ENCODE measurements at regions not wholly inside any gene's neighbourhood (a gene's known extent, or its start where the extent isn't known, plus 50 kb on each side); places are given as distances from the start of the nearest gene placed in this dataset.
A peak's percentile ranks its signal among the peaks of the same experiment; 100 is the strongest.

GRCh38 chr9:104269996-104270963 is 176.2 kb downstream of the SMC2 start:
- Histone ChIP-seq H3K27ac (no peak overlapping the region), H3K9me3 (no peaks in the 10 kb centered on the region), H3K4me1 (no peaks in the 10 kb centered on the region), H3K27me3 (no peaks in the 10 kb centered on the region), H3K36me3 (no peaks in the 10 kb centered on the region), H3K4me3 (no peak overlapping the region)
- intact Hi-C loops (cut with DNase I): no loop called here
- no peak for TF ChIP-seq EP300 (IDR thresholded peaks at IDR 0.05)
- TF ChIP-seq POLR2A (IDR thresholded peaks at IDR 0.05): no peak
- TF ChIP-seq CTCF (IDR thresholded peaks at IDR 0.05): no peak
- TF ChIP-seq POLR2AphosphoS5 (IDR thresholded peaks at IDR 0.05): no peak
- no peak for DNase-seq
- WGBS, 2 donors: 56 to 78% methylated on average over 4 of the region's 4 CpGs

GRCh38 chr9:104276709-104277245 is 182.7 kb downstream of the SMC2 start:
- Histone ChIP-seq H3K4me3 (no peak overlapping the region), H3K36me3 (no peaks in the 10 kb centered on the region), H3K9me3 (no peaks in the 10 kb centered on the region), H3K4me1 (peaks cover 0 to 18% (median 2%) of the 10 kb centered on the region in 4 donors), H3K27me3 (no peaks in the 10 kb centered on the region), H3K27ac (no peak overlapping the region)
- WGBS, 2 donors: 86 to 89% methylated on average over 3 of the region's 3 CpGs
- DNase-seq: no peak
- intact Hi-C loops (cut with DNase I): no loop called here
- TF ChIP-seq POLR2A (IDR thresholded peaks at IDR 0.05): no peak
- TF ChIP-seq CTCF (IDR thresholded peaks at IDR 0.05): no peak
- no peak for TF ChIP-seq POLR2AphosphoS5 (IDR thresholded peaks at IDR 0.05)

DNA sequence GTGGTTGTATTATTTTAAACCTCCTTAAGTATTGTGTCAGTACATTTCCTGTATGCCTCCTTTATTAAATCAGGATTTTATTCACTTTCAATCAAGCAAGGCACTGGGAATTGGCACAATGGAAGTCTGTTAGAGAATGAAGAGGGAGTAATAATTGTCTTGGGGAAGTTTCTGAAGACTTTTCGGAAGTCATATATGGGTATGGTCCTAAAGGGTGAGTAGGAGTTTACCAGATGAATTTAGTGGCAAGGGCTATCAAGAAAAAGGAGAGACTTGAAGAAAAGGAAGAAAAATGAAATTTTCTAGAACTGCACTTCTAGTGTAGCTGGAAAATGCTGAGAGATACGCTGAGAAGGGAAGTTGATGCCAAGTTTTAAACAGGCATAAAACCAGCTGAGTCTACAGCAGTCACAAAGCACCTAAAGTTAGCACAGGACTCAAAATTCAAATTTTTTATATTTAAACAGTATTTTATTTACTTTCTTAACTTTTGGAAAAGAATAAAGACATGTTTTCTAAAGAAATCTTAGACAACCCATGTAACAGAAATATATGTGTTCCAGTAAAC is 184.9 kb downstream of the SMC2 start:
- H3K36me3 ChIP-seq: no peaks in the 10 kb centered on the region
- intact Hi-C loops (cut with DNase I): no loop called here
- H3K4me3 ChIP-seq: no peak overlapping the region
- H3K4me1 ChIP-seq: peaks cover 0 to 18% (median 2%) of the 10 kb centered on the region in 4 donors
- no peaks in the 10 kb centered on the region for H3K27me3 ChIP-seq
- H3K27ac ChIP-seq: no peak overlapping the region
- WGBS, 2 donors: 79 to 87% methylated on average over 2 of the region's 2 CpGs
- no peak for DNase-seq
- TF ChIP-seq CTCF (IDR thresholded peaks at IDR 0.05): no peak
- no peak for TF ChIP-seq POLR2AphosphoS5 (IDR thresholded peaks at IDR 0.05)
- no peak for TF ChIP-seq EP300 (IDR thresholded peaks at IDR 0.05)
- no peak for TF ChIP-seq POLR2A (IDR thresholded peaks at IDR 0.05)
- H3K9me3 ChIP-seq: no peaks in the 10 kb centered on the region

DNA sequence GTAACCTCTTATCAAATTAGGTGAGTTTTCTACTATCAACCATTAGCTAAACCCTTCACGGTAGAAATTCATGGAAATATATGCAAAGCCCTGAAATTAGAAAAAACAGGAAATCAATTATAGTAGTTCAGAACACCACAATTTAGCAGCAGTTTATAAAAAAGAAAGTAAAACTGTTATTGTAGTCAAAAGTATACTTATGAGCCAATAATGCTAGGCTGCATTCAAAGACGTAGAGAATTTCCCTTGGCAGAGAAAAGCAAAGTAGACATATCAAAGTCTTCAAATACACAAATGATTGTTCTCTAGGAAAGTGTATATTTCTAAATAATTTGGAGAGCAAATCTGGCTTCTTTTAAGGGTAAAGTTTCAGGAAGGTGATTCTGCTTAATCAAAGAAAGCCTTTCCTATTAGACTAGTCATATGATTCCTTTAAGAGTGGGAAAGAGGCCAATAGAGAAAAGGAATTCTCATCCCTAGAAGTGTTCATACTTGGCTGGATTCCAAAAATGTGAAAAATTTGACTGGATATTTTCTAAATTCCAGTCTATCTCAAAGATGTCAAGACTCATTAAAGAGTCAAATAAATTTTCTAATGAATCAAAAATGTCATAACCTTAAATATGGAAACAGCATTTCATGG is 185.5 kb downstream of the SMC2 start:
- peak overlapping the region in 1 of 4 donors; percentile 2 for H3K4me3 ChIP-seq
- no peaks in the 10 kb centered on the region for H3K27me3 ChIP-seq

More for the DNA sequence above, 185.5 kb downstream of the SMC2 start:
- intact Hi-C loops (cut with DNase I): no loop called here
- 66 to 68% methylated on average over 2 of the region's 2 CpGs for WGBS, 2 donors
- Histone ChIP-seq H3K4me1 (peaks cover 0 to 18% (median 2%) of the 10 kb centered on the region in 4 donors), H3K36me3 (no peaks in the 10 kb centered on the region), H3K9me3 (no peaks in the 10 kb centered on the region), H3K27ac (no peak overlapping the region)
- DNase-seq: no peak
- TF ChIP-seq POLR2A (IDR thresholded peaks at IDR 0.05) (no peak), POLR2AphosphoS5 (IDR thresholded peaks at IDR 0.05) (no peak), EP300 (IDR thresholded peaks at IDR 0.05) (no peak), CTCF (IDR thresholded peaks at IDR 0.05) (no peak)
